Esophagus muscularis mucosa (tissue), 3 donors: ENCODE measurements at regions not wholly inside any gene's neighbourhood (a gene's known extent, or its start where the extent isn't known, plus 50 kb on each side); places are given as distances from the start of the nearest gene placed in this dataset.

Source experiments
- POLR2A ChIP-seq: fragments of 450-650 bp; IDR thresholded peaks from one replicate; pipeline ENCODE4 v1.6.1; 2017; ENCODE audit warnings: antibody characterized with exemption, moderate library complexity, mild to moderate bottlenecking, low read depth
- POLR2AphosphoS5 ChIP-seq, 2 donors: sonication (generic); formaldehyde crosslinking; IDR thresholded peaks; one replicate each; pipeline ENCODE4 v1.6.1; 2017; ENCODE audit warnings: antibody characterized with exemption in 2 of 2
- TF ChIP-seq, protein P1 (sequence below), 3 experiments: fragments of 200-600 bp in 2 of 3; fragments of 450-650 bp in 1 of 3; sonication (generic) in 2 of 3; IDR thresholded peaks; one replicate each; pipeline ENCODE4 v1.5.1; 2017 to 2019; ENCODE audit warnings: antibody characterized with exemption in 3 of 3, mild to moderate bottlenecking in 2 of 3, moderate library complexity in 1 of 3

DNA sequence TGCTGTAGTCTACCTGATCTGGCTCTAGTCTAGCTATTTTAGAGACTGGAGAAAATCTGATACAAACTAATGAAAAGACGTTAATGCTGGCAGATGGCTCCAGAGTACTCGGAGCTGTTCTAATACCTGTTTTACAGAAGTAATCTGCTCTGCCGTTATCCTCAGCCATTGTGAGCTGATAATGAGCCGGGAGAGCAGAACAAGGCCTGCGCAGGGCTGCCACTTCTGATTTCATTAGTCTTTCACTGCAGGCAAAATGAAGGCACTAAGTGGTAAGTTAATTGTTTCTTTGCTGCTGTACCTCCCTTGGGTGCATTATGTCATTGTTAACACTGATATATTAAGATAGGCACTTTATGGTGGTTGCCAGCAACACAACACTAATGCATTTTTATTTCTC is 456.4 kb upstream of the PFKP start:
- TF ChIP-seq, protein P1, sequence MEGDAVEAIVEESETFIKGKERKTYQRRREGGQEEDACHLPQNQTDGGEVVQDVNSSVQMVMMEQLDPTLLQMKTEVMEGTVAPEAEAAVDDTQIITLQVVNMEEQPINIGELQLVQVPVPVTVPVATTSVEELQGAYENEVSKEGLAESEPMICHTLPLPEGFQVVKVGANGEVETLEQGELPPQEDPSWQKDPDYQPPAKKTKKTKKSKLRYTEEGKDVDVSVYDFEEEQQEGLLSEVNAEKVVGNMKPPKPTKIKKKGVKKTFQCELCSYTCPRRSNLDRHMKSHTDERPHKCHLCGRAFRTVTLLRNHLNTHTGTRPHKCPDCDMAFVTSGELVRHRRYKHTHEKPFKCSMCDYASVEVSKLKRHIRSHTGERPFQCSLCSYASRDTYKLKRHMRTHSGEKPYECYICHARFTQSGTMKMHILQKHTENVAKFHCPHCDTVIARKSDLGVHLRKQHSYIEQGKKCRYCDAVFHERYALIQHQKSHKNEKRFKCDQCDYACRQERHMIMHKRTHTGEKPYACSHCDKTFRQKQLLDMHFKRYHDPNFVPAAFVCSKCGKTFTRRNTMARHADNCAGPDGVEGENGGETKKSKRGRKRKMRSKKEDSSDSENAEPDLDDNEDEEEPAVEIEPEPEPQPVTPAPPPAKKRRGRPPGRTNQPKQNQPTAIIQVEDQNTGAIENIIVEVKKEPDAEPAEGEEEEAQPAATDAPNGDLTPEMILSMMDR (IDR thresholded peaks at IDR 0.05): no peak
- TF ChIP-seq POLR2A (no peak), POLR2AphosphoS5 (IDR thresholded peaks at IDR 0.05) (no peak)
